Common myeloid progenitor, CD34-positive (primary cell): ENCODE measurements at regions not wholly inside any gene's neighbourhood (a gene's known extent, or its start where the extent isn't known, plus 50 kb on each side); places are given as distances from the start of the nearest gene placed in this dataset.
"Not testable (repeated sequence)": the region's sequence is repeated elsewhere in the genome, so short reads cannot be mapped to it uniquely, and the experiment has no call there.

Source experiments
- CTCF ChIA-PET: fragments of 350-600 bp; sonication (Branson Sonifier 250); formaldehyde crosslinking; loops from one replicate; lab custom pipeline; 2021; ENCODE audit warnings: antibody characterized with exemption; lab: Charles Lee
- POLR2A ChIA-PET: fragments of 350-600 bp; sonication (Branson Sonifier 250); formaldehyde crosslinking; loops from one replicate; lab custom pipeline; 2021; ENCODE audit warnings: antibody characterized with exemption; lab: Charles Lee
- DNase-seq, 3 donors: peaks; one replicate each; pipeline versions ENCODE4 v3.0.0 to v3.0.0-alpha.2; 2013
- H3K27ac ChIP-seq, 2 experiments: 1 replicate in 1 of 2; 2 replicates in 1 of 2; pipeline ENCODE4 v1.7.0; 2013; ENCODE audit warnings: inconsistent platforms in 2 of 2, low read length in 2 of 2, mild to moderate bottlenecking in 2 of 2, low read depth in 1 of 2, moderate library complexity in 1 of 2; ENCODE audit not compliant: severe bottlenecking in 2 of 2, insufficient read depth in 1 of 2, poor library complexity in 1 of 2
- H3K27me3 ChIP-seq, 5 experiments: replicated peaks in 2 of 5; 1 replicate in 3 of 5; 2 replicates in 2 of 5; pipeline versions ENCODE4 v1.6.1 to v1.7.0; 2013; ENCODE audit warnings: low read length in 4 of 5, mild to moderate bottlenecking in 2 of 5, moderate library complexity in 2 of 5, inconsistent platforms in 1 of 5; ENCODE audit not compliant: insufficient read depth in 5 of 5, control insufficient read depth in 4 of 5
- H3K36me3 ChIP-seq, 4 experiments: 1 replicate in 2 of 4; 2 replicates in 2 of 4; pipeline versions ENCODE4 v1.6.1 to v1.7.0; 2013; ENCODE audit warnings: low read length in 3 of 4, control low read depth in 1 of 4, mild to moderate bottlenecking in 1 of 4; ENCODE audit not compliant: control insufficient read depth in 4 of 4, insufficient read depth in 4 of 4
- H3K4me1 ChIP-seq, 4 experiments: 1 replicate in 3 of 4; 2 replicates in 1 of 4; pipeline versions ENCODE4 v1.6.1 to v1.7.1; 2013; ENCODE audit warnings: low read length in 3 of 4, mild to moderate bottlenecking in 3 of 4, control low read depth in 1 of 4, inconsistent platforms in 1 of 4, moderate library complexity in 1 of 4; ENCODE audit not compliant: control insufficient read depth in 4 of 4, insufficient read depth in 4 of 4; ENCODE audit errors: control extremely low read depth in 1 of 4
- H3K4me3 ChIP-seq, 7 experiments: 1 replicate in 4 of 7; 2 replicates in 3 of 7; pipeline versions ENCODE4 v1.5.1 to v1.7.0; 2013; ENCODE audit warnings: mild to moderate bottlenecking in 7 of 7, low read length in 6 of 7, moderate library complexity in 6 of 7, inconsistent platforms in 2 of 7, low read depth in 2 of 7, control low read depth in 1 of 7; ENCODE audit not compliant: insufficient read depth in 4 of 7, control insufficient read depth in 1 of 7; ENCODE audit errors: extremely low read depth in 1 of 7
- H3K9me3 ChIP-seq, 5 experiments: 1 replicate in 4 of 5; 2 replicates in 1 of 5; pipeline versions ENCODE4 v1.6.1 to v1.7.1; 2013; ENCODE audit warnings: low read length in 4 of 5, mild to moderate bottlenecking in 2 of 5, inconsistent platforms in 1 of 5, low read depth in 1 of 5, moderate library complexity in 1 of 5; ENCODE audit not compliant: control insufficient read depth in 4 of 5, insufficient read depth in 2 of 5; ENCODE audit errors: control extremely low read depth in 1 of 5
- WGBS: methylation state at CpG from one replicate; pipeline ENCODE4 v1.1.5; 2013; ENCODE audit not compliant: insufficient coverage; 5-methylcytosine and 5-hydroxymethylcytosine counted together

GRCh38 chr2:95727420-95727819, 135.6 kb downstream of the TRIM43 start:
- H3K4me3 ChIP-seq, H3K4me1 ChIP-seq, POLR2A ChIA-PET, H3K27me3 ChIP-seq, H3K36me3 ChIP-seq, H3K27ac ChIP-seq, H3K9me3 ChIP-seq, DNase-seq: not testable (repeated sequence)
- 100% methylated on average over 4 of the region's 5 CpGs for WGBS
- CTCF ChIA-PET, result interaction anchor here (0.9 to 1.4 kb wide), 2 partner anchors 60 to 382 kb away, joined by 3 to 4 read pairs; no protein-coding TSS in a partner anchor

GRCh38 chr2:95728878-95729596, 137.2 kb downstream of the TRIM43 start:
- ChIA-PET CTCF (interaction anchor here (1.0 to 2.6 kb wide), 7 partner anchors 13 to 383 kb away, joined by 3 to 8 read pairs (median 4); no protein-coding TSS in a partner anchor), POLR2A (no interaction called here)
- no peaks in the 10 kb centered on the region for H3K9me3 ChIP-seq
- no peak overlapping the region for H3K4me3 ChIP-seq
- H3K36me3 ChIP-seq, result no peaks in the 10 kb centered on the region
- DNase-seq, result peak; percentile 68 to 83 (median 83)
- H3K27ac ChIP-seq, result no peak overlapping the region
- WGBS, result 23% methylated on average over 8 of the region's 8 CpGs
- no peaks in the 10 kb centered on the region for H3K4me1 ChIP-seq
- no peaks in the 10 kb centered on the region for H3K27me3 ChIP-seq

GRCh38 chr2:95729597-95729955, 137.8 kb downstream of the TRIM43 start:
- DNase-seq, result no peak
- WGBS, result 100% methylated on average over 1 of the region's 2 CpGs
- Histone ChIP-seq H3K4me3 (no peak overlapping the region), H3K4me1 (no peaks in the 10 kb centered on the region), H3K9me3 (no peaks in the 10 kb centered on the region), H3K27ac (no peak overlapping the region), H3K27me3 (no peaks in the 10 kb centered on the region), H3K36me3 (no peaks in the 10 kb centered on the region)
- CTCF ChIA-PET, result interaction anchor here (1.3 to 2.6 kb wide), 5 partner anchors 12 to 340 kb away, joined by 3 to 8 read pairs (median 5); no protein-coding TSS in a partner anchor
- POLR2A ChIA-PET, result no interaction called here

- no peak overlapping the region for H3K4me3 ChIP-seq
- no peaks in the 10 kb centered on the region for H3K9me3 ChIP-seq
- ChIA-PET CTCF (interaction anchor here (1.3 to 2.6 kb wide), 2 partner anchors 316 to 319 kb away, joined by 4 to 8 read pairs; no protein-coding TSS in a partner anchor), POLR2A (no interaction called here)
- no peak overlapping the region for H3K27ac ChIP-seq
- WGBS, result 86% methylated on average over 5 of the region's 9 CpGs
- H3K4me1 ChIP-seq, result no peaks in the 10 kb centered on the region
- H3K36me3 ChIP-seq, result no peaks in the 10 kb centered on the region
- H3K27me3 ChIP-seq, result peaks cover 0 to 2% (median 0%) of the 10 kb centered on the region in 5 experiments
- no peak for DNase-seq
Observed at GRCh38 chr2:95730813-95731212, 139.0 kb downstream of the TRIM43 start.

GRCh38 chr2:95734976-95735890, 143.4 kb downstream of the TRIM43 start:
- peaks cover 0 to 5% (median 0%) of the 10 kb centered on the region in 5 experiments for H3K27me3 ChIP-seq
- no peak overlapping the region for H3K27ac ChIP-seq
- no peaks in the 10 kb centered on the region for H3K9me3 ChIP-seq
- CTCF ChIA-PET, result no interaction called here
- H3K36me3 ChIP-seq, result no peaks in the 10 kb centered on the region
- WGBS, result 95% methylated on average over 5 of the region's 8 CpGs
- POLR2A ChIA-PET, result no interaction called here
- no peak for DNase-seq
- H3K4me1 ChIP-seq, result no peaks in the 10 kb centered on the region
- no peak overlapping the region for H3K4me3 ChIP-seq

DNA sequence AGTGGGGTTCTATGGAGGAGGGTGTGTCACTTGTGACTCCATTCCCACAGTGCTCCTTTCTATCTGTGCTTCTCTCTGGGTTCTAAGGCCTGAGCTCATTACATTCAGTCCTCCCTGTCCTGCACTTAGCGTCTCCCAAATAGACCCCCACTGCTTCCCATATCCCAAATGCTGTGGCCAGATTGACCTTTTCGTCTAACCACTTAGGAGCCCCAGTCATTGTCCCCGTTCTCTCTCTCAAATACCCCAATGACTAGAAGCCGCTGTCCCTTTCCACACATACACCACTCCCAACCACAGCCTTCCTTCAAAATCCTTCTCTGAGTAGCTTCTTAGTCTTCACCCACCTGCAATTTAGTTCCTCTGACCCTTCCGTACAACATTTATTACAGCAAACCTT, 146.5 kb downstream of the TRIM43 start:
- no peak overlapping the region for H3K4me3 ChIP-seq
- H3K27ac ChIP-seq, result no peak overlapping the region
- CTCF ChIA-PET, result no interaction called here
- H3K27me3 ChIP-seq, result peaks cover 0 to 5% (median 0%) of the 10 kb centered on the region in 5 experiments
- POLR2A ChIA-PET, result no interaction called here
- 94% methylated on average over 4 of the region's 5 CpGs for WGBS
- H3K9me3 ChIP-seq, result no peaks in the 10 kb centered on the region
- no peaks in the 10 kb centered on the region for H3K36me3 ChIP-seq
- DNase-seq, result no peak
- H3K4me1 ChIP-seq, result no peaks in the 10 kb centered on the region

DNA sequence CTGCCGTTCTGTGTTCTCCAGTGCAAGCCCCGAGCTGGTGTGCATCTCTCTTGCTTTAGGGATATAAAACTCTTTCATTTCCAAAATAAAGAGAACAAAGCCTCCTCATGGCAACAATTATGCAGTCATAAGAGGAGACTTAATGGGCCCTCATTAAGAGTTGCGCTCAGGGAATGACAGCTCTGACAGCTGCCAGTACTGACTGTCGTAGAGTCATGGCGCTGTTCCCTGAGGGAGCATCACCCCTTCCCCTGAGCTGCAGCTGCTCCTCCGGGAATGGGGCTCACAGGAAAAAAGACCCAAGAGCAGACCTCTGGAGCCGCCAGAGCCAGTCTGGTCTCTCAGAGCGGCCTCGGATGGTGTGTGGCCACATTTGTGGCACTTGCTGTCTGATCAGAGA, 160.3 kb downstream of the TRIM43 start:
- 63% methylated on average over 1 of the region's 9 CpGs for WGBS
- POLR2A ChIA-PET, CTCF ChIA-PET: not testable (repeated sequence)

More for the DNA sequence above, 160.3 kb downstream of the TRIM43 start:
- not testable (repeated sequence) for H3K4me1 ChIP-seq, DNase-seq, H3K9me3 ChIP-seq, H3K27ac ChIP-seq, H3K27me3 ChIP-seq, H3K36me3 ChIP-seq, H3K4me3 ChIP-seq
